Liver (tissue), 8 donors: ENCODE measurements at regions not wholly inside any gene's neighbourhood (a gene's known extent, or its start where the extent isn't known, plus 50 kb on each side); places are given as distances from the start of the nearest gene placed in this dataset.

Source experiments
- DNase-seq: peaks from one replicate; pipeline ENCODE4 v3.0.0-alpha.2; 2017; ENCODE audit warnings: low spot score
- H3K27ac ChIP-seq, 2 donors: one replicate each; pipeline ENCODE4 v1.7.0; 2013; ENCODE audit warnings: inconsistent platforms in 2 of 2, low read length in 2 of 2, control low read depth in 1 of 2, low read depth in 1 of 2, mild to moderate bottlenecking in 1 of 2
- H3K27me3 ChIP-seq, 4 donors: one replicate each; pipeline versions ENCODE4 v1.6.1 to v1.7.0; 2013; ENCODE audit warnings: low read length in 3 of 4, inconsistent platforms in 1 of 4, mild to moderate bottlenecking in 1 of 4, moderate library complexity in 1 of 4; ENCODE audit not compliant: control insufficient read depth in 4 of 4, insufficient read depth in 4 of 4
- H3K36me3 ChIP-seq, 4 donors: one replicate each; pipeline versions ENCODE4 v1.6.1 to v1.7.0; 2013; ENCODE audit warnings: low read length in 3 of 4, mild to moderate bottlenecking in 3 of 4, low read depth in 1 of 4, moderate library complexity in 1 of 4; ENCODE audit not compliant: control insufficient read depth in 4 of 4, insufficient read depth in 3 of 4
- H3K4me1 ChIP-seq, 4 donors: one replicate each; pipeline versions ENCODE4 v1.6.1 to v1.7.0; 2013; ENCODE audit warnings: low read length in 3 of 4, mild to moderate bottlenecking in 3 of 4, moderate library complexity in 1 of 4; ENCODE audit not compliant: control insufficient read depth in 4 of 4, insufficient read depth in 4 of 4
- H3K4me3 ChIP-seq, 3 donors: one replicate each; pipeline versions ENCODE4 v1.6.1 to v1.7.0; 2013; ENCODE audit warnings: low read length in 3 of 3, control low read depth in 1 of 3, low read depth in 1 of 3, mild to moderate bottlenecking in 1 of 3
- H3K9ac ChIP-seq, 2 donors: one replicate each; pipeline ENCODE4 v1.7.0; 2013; ENCODE audit warnings: low read length in 2 of 2, mild to moderate bottlenecking in 2 of 2, moderate library complexity in 2 of 2, control low read depth in 1 of 2, low read depth in 1 of 2
- H3K9me3 ChIP-seq, 4 donors: one replicate each; pipeline versions ENCODE4 v1.6.1 to v1.7.0; 2013; ENCODE audit warnings: low read length in 3 of 4; ENCODE audit not compliant: control insufficient read depth in 4 of 4
- EGR1 ChIP-seq, 2 donors: IDR thresholded peaks; 2 replicates each; pipeline ENCODE4 v1.6.1; 2016 to 2018; ENCODE audit warnings: antibody characterized with exemption in 2 of 2, low read depth in 2 of 2
- FOXA1 ChIP-seq: IDR thresholded peaks from 2 replicates; pipeline ENCODE4 v1.6.1; 2016; ENCODE audit warnings: antibody characterized with exemption
- HNF4A ChIP-seq, 2 donors: conservative IDR thresholded peaks; 2 replicates each; pipeline ENCODE4 v1.6.1; 2016; ENCODE audit warnings: antibody characterized with exemption in 2 of 2, mild to moderate bottlenecking in 2 of 2
- HNF4G ChIP-seq: IDR thresholded peaks from 2 replicates; pipeline ENCODE4 v1.6.1; 2016; ENCODE audit warnings: antibody characterized with exemption
- NR2F2 ChIP-seq: IDR thresholded peaks from 2 replicates; pipeline ENCODE4 v1.6.1; 2016; ENCODE audit warnings: antibody characterized with exemption
- TAF1 ChIP-seq: conservative IDR thresholded peaks from 2 replicates; pipeline ENCODE4 v1.6.1; 2016; ENCODE audit warnings: antibody characterized with exemption, mild to moderate bottlenecking
- YY1 ChIP-seq: IDR thresholded peaks from 2 replicates; pipeline ENCODE4 v1.6.1; 2016; ENCODE audit warnings: antibody characterized with exemption, mild to moderate bottlenecking
- WGBS: extraction: QIAGEN DNeasy Blood & Tissue Kit; methylation state at CpG from one replicate; pipeline ENCODE4 v1.1.7; 2013; 5-methylcytosine and 5-hydroxymethylcytosine counted together
- TF ChIP-seq, protein P1 (sequence below): fragments of 150-350 bp; IDR thresholded peaks from 2 replicates; pipeline ENCODE4 v1.5.1; 2017; ENCODE audit warnings: improper control_type of control experiment, low read depth, low read length; ENCODE audit not compliant: missing input control
- TF ChIP-seq, protein P2 (sequence below): IDR thresholded peaks from 2 replicates; pipeline ENCODE4 v1.6.1; 2016; ENCODE audit warnings: antibody characterized with exemption
- TF ChIP-seq, protein P3 (sequence below): IDR thresholded peaks from 2 replicates; pipeline ENCODE4 v1.6.1; 2016; ENCODE audit warnings: antibody characterized with exemption
- TF ChIP-seq, protein P4 (sequence below): IDR thresholded peaks from 2 replicates; pipeline ENCODE4 v1.6.1; 2016; ENCODE audit warnings: antibody characterized with exemption, mild to moderate bottlenecking
- donor health status: healthy.
- donor health status: healthy.
- donor health status: healthy.
- donor health status: healthy.
- donor health status: healthy.

DNA sequence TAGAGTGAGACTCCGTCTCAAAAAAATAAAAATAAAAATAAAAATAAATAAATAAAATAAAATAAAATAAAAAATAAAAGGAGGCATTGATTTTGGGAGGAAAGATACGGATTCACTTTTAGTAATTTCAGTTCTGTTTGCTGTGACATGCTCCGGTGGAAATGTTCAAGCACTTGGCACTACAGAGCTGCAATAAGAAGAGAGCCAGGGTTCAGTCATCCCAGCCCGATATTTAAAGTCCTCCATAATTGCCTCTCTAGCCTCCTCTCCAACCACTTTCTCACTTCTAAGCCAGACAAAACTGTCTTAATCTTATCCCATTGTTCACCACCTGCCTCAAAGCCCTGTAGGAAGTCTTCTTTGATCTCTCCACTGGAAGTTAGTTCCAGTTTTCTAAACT is 55.0 kb upstream of the MACF1 start (continued):
- TF ChIP-seq, protein P1, sequence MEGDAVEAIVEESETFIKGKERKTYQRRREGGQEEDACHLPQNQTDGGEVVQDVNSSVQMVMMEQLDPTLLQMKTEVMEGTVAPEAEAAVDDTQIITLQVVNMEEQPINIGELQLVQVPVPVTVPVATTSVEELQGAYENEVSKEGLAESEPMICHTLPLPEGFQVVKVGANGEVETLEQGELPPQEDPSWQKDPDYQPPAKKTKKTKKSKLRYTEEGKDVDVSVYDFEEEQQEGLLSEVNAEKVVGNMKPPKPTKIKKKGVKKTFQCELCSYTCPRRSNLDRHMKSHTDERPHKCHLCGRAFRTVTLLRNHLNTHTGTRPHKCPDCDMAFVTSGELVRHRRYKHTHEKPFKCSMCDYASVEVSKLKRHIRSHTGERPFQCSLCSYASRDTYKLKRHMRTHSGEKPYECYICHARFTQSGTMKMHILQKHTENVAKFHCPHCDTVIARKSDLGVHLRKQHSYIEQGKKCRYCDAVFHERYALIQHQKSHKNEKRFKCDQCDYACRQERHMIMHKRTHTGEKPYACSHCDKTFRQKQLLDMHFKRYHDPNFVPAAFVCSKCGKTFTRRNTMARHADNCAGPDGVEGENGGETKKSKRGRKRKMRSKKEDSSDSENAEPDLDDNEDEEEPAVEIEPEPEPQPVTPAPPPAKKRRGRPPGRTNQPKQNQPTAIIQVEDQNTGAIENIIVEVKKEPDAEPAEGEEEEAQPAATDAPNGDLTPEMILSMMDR: no peak
- TF ChIP-seq, protein P2, sequence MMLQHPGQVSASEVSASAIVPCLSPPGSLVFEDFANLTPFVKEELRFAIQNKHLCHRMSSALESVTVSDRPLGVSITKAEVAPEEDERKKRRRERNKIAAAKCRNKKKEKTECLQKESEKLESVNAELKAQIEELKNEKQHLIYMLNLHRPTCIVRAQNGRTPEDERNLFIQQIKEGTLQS: no peak
- TF ChIP-seq, protein P3, sequence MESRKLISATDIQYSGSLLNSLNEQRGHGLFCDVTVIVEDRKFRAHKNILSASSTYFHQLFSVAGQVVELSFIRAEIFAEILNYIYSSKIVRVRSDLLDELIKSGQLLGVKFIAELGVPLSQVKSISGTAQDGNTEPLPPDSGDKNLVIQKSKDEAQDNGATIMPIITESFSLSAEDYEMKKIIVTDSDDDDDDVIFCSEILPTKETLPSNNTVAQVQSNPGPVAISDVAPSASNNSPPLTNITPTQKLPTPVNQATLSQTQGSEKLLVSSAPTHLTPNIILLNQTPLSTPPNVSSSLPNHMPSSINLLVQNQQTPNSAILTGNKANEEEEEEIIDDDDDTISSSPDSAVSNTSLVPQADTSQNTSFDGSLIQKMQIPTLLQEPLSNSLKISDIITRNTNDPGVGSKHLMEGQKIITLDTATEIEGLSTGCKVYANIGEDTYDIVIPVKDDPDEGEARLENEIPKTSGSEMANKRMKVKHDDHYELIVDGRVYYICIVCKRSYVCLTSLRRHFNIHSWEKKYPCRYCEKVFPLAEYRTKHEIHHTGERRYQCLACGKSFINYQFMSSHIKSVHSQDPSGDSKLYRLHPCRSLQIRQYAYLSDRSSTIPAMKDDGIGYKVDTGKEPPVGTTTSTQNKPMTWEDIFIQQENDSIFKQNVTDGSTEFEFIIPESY: no peak
- no peak for TF ChIP-seq YY1

DNA sequence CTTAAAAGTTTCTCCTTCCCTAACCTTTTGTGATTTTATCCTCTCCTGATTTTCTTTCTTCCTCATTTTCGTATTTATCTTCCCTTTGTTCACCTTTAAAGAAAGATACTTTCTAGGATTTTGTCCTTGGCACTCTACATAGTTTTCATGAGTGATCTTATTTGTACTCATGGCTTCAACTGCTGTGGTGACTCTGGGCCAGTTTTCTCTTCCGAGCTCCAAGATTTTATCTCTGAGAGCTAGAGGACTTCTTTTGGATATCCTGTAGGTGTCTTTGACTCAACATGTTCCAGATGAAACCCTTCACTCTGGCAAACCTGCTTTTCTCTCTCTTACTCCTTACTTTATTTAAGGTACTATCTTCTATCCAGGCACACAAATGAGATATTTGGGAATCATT is 53.7 kb upstream of the MACF1 start:
- Histone ChIP-seq H3K36me3 (no peaks in the 10 kb centered on the region), H3K4me1 (peaks cover 18 to 31% (median 30%) of the 10 kb centered on the region in 4 donors), H3K27ac (no peak overlapping the region), H3K27me3 (no peaks in the 10 kb centered on the region), H3K9ac (no peak overlapping the region), H3K9me3 (no peaks in the 10 kb centered on the region), H3K4me3 (no peak overlapping the region)
- TF ChIP-seq, protein P4, sequence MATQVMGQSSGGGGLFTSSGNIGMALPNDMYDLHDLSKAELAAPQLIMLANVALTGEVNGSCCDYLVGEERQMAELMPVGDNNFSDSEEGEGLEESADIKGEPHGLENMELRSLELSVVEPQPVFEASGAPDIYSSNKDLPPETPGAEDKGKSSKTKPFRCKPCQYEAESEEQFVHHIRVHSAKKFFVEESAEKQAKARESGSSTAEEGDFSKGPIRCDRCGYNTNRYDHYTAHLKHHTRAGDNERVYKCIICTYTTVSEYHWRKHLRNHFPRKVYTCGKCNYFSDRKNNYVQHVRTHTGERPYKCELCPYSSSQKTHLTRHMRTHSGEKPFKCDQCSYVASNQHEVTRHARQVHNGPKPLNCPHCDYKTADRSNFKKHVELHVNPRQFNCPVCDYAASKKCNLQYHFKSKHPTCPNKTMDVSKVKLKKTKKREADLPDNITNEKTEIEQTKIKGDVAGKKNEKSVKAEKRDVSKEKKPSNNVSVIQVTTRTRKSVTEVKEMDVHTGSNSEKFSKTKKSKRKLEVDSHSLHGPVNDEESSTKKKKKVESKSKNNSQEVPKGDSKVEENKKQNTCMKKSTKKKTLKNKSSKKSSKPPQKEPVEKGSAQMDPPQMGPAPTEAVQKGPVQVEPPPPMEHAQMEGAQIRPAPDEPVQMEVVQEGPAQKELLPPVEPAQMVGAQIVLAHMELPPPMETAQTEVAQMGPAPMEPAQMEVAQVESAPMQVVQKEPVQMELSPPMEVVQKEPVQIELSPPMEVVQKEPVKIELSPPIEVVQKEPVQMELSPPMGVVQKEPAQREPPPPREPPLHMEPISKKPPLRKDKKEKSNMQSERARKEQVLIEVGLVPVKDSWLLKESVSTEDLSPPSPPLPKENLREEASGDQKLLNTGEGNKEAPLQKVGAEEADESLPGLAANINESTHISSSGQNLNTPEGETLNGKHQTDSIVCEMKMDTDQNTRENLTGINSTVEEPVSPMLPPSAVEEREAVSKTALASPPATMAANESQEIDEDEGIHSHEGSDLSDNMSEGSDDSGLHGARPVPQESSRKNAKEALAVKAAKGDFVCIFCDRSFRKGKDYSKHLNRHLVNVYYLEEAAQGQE: no peak
- TF ChIP-seq HNF4A (conservative IDR thresholded peaks at IDR 0.05): no peak
- TF ChIP-seq, protein P3: no peak
- no peak for TF ChIP-seq FOXA1
- no peak for TF ChIP-seq YY1
- no peak for TF ChIP-seq EGR1 (IDR thresholded peaks at IDR 0.05; ENCODE audit: low read depth in 2 of 2)
- no peak for TF ChIP-seq HNF4G
- no peak for TF ChIP-seq TAF1
- no peak for TF ChIP-seq NR2F2
- DNase-seq: no peak
- WGBS: 67% methylated on average over 2 of the region's 2 CpGs
